ENCODE measurements at regions not wholly inside any gene's neighbourhood (a gene's known extent, or its start where the extent isn't known, plus 50 kb on each side); places are given as distances from the start of the nearest gene placed in this dataset.

DNA sequence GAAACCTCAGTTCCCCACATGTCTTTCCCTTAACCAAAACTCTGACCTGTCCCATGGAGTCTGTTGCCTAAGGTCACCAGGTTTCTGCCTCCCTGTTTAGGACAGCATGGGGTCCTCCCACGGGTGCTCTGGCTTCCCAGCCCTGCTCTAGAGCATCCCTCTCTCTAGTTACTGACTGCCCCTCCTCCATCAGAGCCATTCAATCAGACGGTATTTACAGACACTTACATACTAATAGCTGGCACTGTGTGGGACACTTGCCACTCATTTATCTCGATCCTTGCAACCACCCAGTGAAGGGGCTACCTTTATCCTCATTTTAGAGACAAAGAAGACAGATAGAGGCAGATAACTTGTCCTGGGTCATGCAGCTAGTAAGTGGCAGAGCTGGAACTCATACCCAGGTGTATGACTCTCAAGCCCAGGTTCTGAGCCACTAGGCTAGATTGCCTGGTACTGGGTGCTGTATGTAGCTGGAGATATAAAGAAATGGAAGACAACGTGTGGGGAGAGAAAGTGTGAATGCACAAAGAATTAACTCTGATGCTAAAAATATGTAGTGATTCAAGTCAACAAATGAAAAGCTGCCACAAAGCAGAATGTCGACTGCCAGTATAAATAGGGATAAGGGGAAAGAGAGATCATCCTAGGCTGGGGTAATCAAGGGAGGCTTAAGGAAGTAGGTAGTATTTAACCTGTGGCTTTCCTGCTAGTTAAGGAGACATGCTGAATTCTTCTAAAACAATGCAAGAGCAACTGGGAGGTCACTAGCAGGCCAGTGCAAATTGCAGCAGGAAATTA is 52.5 kb upstream of the PDE8B start:
- DNase-seq = no peak

DNA sequence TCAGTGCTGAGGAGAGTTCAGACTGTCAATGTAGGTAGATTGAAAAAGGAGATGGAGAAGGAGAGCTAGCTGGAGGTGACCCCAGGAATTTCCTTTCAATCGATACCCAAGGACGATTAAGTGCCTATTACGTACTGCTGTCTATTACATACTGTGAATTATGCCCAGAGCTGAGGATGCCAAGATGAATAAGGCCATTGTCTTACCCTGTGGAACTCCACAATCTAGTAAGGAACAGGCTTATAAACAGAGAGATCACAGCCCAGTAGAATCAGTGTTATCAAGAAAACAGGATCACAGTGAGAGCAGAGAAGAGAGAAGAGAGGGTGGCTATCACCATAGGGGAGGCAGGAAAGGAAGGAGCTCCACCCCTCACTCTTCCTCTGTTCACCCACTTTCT is 54.1 kb upstream of the PDE8B start:
- no peak for DNase-seq

DNA sequence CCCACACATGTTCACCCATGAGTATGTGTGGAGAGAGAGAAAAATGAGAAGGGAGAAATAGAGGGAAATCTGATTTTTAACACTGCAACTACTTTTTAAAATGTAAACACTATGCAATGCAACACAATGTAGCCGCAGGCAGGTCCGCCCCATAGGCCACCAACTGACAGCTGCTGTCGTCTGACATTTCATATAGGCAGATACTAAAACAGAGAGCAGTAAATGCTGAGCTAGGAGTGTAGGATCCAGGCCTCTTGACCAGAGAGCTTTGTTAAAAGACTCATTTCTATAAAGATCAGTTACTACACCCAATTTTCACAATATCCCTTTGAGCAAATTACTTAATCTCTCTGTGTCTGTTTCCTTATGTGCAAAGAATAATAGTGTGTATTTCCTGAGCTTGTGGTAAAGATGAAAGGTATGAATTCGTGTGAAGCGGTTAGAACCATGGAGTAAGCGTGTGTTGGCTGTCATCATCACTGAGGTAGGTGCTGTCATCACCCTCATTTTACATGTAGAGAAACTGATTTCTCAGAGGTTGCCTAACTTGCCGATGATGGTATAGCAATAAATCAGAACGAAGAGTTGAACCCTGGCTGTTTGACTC is 55.2 kb upstream of the PDE8B start:
- no peak for DNase-seq

DNA sequence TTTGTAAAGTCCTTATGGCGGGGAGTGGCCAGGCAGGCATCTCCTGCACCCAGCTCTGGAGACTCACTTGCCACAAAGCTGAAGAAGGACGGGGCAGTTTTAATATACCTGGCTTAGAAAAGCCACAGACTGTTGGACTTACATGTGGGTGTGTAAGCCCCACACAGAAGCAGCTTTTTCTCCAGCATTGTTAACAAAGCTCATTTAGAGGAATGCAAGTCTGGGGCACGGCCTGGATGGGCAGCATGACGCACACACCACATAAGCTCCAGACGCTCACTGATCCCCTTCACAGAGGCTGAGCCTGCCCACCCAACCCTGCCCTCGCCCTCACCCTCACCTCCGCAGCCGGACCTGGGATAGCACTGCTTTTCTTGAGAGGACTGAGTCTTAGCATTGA is 58.0 kb upstream of the PDE8B start:
- no peak for DNase-seq

DNA sequence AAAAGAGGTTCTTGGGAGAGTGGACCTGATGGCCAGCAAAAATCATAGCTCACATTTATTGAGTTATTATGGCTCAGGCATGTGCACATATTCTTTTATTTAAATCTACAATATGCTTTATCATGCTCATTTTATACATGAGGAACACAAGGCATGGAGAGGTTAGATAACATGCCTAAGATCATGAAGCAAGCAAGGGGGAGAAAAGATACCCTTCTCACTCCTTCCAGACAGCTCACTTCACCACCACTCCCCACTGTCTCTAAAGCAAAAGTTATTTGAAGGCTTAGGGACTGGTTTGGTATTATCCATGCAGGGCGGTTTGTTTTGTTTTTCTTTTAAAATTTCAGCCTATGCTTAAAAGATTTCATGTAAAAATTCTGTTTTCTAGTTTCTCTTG is 59.0 kb upstream of the PDE8B start:
- DNase-seq = no peak

DNA sequence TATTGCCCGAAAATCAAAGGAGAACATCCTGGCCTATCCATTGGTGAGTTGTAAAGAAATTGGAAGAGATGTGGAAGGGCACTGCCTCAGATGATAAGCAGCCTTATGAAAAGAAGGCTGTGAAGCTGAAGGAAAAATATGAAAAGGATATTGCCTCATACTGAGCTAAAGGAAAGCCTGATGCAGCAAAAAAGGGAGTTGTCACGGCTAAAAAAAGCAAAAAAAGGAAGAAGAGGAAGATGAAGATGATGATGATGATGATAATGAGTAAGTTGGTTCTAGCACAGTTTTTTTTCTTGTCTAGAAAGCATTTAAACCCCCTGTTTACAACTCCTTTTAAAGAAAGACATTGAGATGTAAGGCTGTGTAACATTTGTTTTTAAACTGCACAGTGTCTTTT is 59.8 kb upstream of the ZBED3 start:
- DNase-seq = no peak

DNA sequence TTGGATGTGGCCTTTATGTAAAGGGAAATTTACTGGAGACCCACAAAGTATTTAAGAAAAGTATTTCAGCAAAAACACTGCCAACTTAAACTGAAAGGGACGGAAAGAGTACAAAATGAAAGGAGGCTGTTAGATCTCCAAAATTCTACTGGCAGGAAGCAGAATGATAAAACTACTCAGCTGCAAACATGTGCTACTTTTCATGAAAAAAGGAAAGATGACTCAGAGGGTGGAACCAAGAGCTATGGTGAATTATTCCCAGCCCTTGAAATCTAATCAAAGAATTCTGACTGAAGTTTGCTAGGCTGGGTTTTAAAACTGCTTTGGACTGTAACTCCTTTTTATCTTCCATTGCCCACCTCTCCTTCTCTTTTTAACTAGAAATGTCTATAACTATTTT is 58.6 kb upstream of the ZBED3 start:
- DNase-seq = peak; percentile 59

DNA sequence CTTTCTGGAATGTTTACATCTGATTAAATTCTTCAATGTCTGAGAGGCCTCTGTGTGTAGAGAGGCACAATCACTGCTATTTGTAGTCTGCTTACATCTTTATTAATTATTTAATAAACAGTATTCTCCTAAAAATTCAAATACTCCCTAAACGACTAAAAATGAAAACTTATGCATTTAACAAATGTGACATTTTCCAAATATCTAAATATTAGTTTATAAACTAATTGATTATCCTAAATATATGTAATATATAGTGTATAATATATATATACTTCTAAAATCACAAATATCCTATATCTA is 57.7 kb upstream of the ZBED3 start:
- DNase-seq = no peak

DNA sequence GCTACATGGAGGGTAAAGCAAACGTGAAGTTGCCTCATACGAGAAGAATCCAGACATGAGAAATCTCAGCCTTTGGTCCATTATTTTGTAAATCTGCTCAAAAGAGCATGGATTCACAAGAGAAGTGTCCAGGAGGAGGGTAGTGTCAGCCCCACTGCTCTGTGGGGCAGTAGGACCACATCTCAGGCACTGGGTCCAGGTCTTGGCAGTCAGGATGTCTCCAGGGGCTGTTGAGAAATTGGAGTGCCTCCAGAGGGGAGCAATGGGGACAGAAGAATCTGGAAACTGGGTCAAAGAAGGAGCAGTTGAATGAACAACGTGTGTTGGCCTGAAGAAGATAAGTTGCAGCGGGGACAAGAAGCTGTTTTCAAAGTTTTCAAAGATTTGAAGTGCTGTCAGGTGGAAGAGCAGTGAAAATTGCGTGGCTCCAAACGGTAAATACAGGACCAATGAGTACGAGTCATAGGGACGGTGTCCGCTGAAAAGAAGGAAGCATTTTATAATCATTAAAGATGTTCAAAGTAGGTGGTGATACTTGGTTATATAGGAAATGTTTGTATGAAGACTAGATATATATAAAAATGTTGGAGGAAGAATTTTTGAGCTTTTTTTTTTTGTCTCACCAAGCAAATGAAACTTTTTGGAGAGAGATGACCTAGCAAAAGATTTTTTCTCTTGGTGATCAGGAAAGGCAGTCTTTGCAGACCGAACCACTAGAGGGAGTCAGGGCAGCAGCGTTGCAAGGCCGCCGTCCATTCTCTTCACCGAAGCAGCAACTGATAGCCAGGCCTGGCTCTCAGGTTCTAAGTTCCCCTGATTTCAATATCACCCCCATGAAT is 57.1 kb upstream of the ZBED3 start:
- peak; percentile 67 for DNase-seq

DNA sequence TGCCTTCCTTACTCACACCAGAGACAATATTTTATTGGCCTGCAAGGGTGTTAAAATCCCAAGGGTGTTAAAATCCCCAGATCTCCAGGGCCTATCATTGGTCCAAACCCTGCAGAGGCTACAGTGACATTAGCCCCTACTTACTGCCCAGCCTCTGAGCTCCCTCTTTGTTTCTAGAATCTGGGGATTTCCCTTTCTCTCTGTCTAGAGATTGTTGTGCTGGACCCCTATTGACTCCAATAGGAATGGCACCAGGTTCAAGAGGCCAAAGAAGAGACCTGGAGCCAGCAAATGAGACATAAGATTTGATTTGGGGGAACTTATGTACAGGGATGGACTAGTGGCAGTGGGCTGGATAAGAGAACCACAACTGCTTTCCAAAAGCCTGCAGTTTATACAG is 53.3 kb upstream of the ZBED3 start:
- DNase-seq = no peak

DNA sequence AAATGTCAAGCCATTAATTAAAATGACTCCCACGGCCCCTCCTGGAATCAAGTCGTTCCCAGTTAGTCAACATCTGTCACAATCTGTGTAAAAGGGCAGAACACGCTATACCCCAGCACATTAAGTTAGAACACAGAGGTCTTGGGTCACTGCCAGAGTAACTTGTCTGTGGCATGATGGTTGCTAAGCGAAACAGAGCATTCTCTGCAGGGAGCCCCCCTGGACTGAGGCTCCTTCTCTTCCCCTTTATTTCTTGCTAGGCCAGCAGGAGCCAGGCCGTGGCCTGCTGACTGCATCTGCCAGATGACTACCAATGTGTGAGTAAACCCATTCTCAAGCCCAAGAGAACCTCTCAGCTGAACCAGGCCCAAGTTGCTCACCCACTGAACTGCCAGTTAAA is 51.9 kb upstream of the ZBED3 start:
- DNase-seq = peak; percentile 33
